ENCODE measurements at regions not wholly inside any gene's neighbourhood (a gene's known extent, or its start where the extent isn't known, plus 50 kb on each side); places are given as distances from the start of the nearest gene placed in this dataset.

DNA sequence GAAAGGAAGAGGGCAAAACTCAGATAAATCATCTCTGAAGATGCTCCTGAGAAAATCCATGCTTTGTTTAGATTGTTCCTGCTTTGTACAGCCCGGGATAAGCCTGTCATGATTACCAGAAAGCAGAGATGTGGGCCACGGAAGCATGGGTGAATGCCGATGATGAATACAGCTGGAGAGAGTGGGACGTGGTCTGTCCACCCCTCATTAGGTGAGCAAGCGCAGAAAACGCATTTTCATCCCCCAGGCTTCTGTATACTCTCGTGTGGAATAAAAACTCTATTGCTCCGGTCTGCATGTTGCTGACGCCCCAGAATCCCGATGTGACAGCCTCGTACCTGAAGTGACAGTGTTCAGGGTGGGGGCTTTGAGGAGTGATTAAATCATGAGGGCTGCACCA is 52.0 kb upstream of the SALL3 start:
- DNase-seq = no peak

DNA sequence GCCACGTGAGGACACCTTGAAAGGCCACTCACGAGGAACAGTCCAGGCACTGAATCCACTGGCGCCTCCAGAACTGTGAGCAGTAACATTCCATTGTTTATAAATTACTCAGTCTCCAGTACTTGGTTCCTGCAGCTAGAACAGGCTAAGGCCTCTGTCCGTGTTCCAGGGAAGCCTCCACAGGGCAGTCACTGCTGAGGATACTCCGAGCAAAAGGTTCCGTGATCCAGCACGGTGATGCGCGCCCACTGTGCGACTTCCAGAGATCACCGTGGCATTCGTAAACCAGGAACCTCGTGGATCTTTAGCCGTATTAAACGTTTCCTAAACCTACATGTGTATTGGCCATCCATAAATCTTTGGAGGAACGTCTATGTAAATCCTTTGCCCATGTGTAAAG is 51.5 kb upstream of the SALL3 start:
- no peak for DNase-seq

DNA sequence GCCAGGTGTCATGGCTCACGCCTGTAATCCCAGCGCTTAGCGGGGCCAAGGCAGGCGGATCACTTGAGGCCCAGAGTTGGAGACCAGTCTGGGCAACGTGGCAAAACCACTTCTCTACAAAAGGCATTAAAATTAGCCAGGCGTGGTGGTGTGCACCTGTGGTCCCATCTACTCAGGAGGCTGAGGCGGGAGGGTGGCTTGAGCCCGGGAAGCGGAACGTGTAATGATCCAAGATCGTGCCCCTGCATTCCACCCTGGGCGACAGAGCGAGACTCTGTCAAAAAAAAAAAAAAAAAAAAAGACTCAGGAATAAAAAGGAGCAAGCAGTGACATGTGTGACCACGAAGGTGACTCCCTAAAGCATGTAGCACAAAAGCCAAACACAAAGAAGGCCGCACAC is 50.1 kb upstream of the SALL3 start:
- DNase-seq = no peak

All from bone marrow (tissue), 2 donors.